ENCODE measurements at regions not wholly inside any gene's neighbourhood (a gene's known extent, or its start where the extent isn't known, plus 50 kb on each side); places are given as distances from the start of the nearest gene placed in this dataset.

DNA sequence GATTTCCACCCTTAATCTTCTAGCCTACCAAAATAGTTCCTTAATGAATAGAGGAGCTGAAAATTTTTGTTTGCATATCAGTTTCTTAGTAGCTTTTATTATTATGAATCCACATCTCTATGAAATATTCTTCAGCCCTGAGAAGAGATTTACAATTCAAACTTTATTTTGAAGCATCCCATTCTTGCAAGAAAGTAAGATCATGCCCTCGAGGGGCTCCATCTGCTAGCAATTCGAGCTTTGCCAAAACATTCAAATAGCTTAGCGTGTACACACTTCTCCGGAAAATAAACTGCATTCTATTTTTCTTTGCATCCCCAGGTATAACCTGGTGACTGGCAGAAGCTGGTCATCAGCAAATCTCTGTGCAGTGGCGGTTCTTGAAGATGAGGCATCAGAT lies 370.7 kb downstream of the MTRR start:
- Histone ChIP-seq H3K27ac (ENCODE audit: insufficient read depth, low read depth, low read length) (no peak overlapping the region), H3K9ac (replicated peaks; ENCODE audit: extremely low read depth, insufficient read depth, low read length) (no peak overlapping the region), H3K27me3 (ENCODE audit: control insufficient read depth in 2 of 2, insufficient read depth in 2 of 2, low read length in 2 of 2) (no peaks in the 10 kb centered on the region), H3K4me1 (ENCODE audit: control insufficient read depth, extremely low read depth, insufficient read depth, low read length) (no peaks in the 10 kb centered on the region), H3K4me3 (replicated peaks in 1 of 3; ENCODE audit: insufficient read depth in 1 of 3, low read depth in 1 of 3, low read length in 3 of 3) (no peak overlapping the region), H4K20me1 (replicated peaks; ENCODE audit: control insufficient read depth, extremely low read depth, insufficient read depth, low read length) (no peaks in the 10 kb centered on the region), H2AFZ (ENCODE audit: low read depth, low read length) (no peak overlapping the region), H3K79me2 (ENCODE audit: control insufficient read depth, insufficient read depth, low read length) (no peaks in the 10 kb centered on the region), H3K9me3 (replicated peaks; ENCODE audit: control insufficient read depth, insufficient read depth, low read length) (peaks cover 5% of the 10 kb centered on the region), H3K9me1 (replicated peaks; ENCODE audit: control insufficient read depth, extremely low read depth, insufficient read depth, low read length) (no peaks in the 10 kb centered on the region), H3K36me3 (ENCODE audit: control insufficient read depth in 2 of 2, extremely low read depth in 1 of 2, insufficient read depth in 2 of 2, low read length in 2 of 2) (no peaks in the 10 kb centered on the region), H3K4me2 (ENCODE audit: insufficient read depth, low read length) (no peak overlapping the region)
- TF ChIP-seq MYC (IDR thresholded peaks at IDR 0.05; ENCODE audit: low read depth, low read length) (no peak), GATA2 (IDR thresholded peaks at IDR 0.05; ENCODE audit: insufficient read depth, insufficient read length, low read depth, low read length) (no peak), FOS (IDR thresholded peaks at IDR 0.05; ENCODE audit: borderline replicate concordance, insufficient read depth, low read length) (no peak), JUN (IDR thresholded peaks at IDR 0.05; ENCODE audit: borderline replicate concordance, insufficient read depth, insufficient read length, low read depth) (no peak), POLR2A (IDR thresholded peaks at IDR 0.05; ENCODE audit: low read depth, low read length) (no peak), POLR2AphosphoS5 (IDR thresholded peaks at IDR 0.05; ENCODE audit: insufficient read depth, low read depth, low read length) (no peak), EZH2 (IDR thresholded peaks at IDR 0.05; ENCODE audit: borderline replicate concordance, low read depth, low read length, severe bottlenecking) (no peak)
- TF ChIP-seq, protein P1, sequence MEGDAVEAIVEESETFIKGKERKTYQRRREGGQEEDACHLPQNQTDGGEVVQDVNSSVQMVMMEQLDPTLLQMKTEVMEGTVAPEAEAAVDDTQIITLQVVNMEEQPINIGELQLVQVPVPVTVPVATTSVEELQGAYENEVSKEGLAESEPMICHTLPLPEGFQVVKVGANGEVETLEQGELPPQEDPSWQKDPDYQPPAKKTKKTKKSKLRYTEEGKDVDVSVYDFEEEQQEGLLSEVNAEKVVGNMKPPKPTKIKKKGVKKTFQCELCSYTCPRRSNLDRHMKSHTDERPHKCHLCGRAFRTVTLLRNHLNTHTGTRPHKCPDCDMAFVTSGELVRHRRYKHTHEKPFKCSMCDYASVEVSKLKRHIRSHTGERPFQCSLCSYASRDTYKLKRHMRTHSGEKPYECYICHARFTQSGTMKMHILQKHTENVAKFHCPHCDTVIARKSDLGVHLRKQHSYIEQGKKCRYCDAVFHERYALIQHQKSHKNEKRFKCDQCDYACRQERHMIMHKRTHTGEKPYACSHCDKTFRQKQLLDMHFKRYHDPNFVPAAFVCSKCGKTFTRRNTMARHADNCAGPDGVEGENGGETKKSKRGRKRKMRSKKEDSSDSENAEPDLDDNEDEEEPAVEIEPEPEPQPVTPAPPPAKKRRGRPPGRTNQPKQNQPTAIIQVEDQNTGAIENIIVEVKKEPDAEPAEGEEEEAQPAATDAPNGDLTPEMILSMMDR (IDR thresholded peaks at IDR 0.05; ENCODE audit: extremely low read depth in 1 of 2, insufficient read depth in 1 of 2, low read depth in 1 of 2, low read length in 2 of 2) = no peak
- TF ChIP-seq, protein P2, sequence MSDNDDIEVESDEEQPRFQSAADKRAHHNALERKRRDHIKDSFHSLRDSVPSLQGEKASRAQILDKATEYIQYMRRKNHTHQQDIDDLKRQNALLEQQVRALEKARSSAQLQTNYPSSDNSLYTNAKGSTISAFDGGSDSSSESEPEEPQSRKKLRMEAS (IDR thresholded peaks at IDR 0.05; ENCODE audit: insufficient read depth, insufficient read length) = no peak
- CTCF ChIA-PET = no interaction called here
- POLR2A ChIA-PET = no interaction called here
- dilution Hi-C loops (cut with MboI; ENCODE audit: extremely low pct_ligation_motif_present, low sequenced_read_pairs) = no loop called here
- DNase-seq (ENCODE audit: low read depth, low spot score) (no peak), FAIRE-seq (no peak)
- no TSS peak for BruUV-seq (replicated peaks)
- intact Hi-C loops (cut with micrococcal nuclease) = no loop called here

Data from endothelial cell of umbilical vein (primary cell).